ENCODE measurements at regions not wholly inside any gene's neighbourhood (a gene's known extent, or its start where the extent isn't known, plus 50 kb on each side); places are given as distances from the start of the nearest gene placed in this dataset.

DNA sequence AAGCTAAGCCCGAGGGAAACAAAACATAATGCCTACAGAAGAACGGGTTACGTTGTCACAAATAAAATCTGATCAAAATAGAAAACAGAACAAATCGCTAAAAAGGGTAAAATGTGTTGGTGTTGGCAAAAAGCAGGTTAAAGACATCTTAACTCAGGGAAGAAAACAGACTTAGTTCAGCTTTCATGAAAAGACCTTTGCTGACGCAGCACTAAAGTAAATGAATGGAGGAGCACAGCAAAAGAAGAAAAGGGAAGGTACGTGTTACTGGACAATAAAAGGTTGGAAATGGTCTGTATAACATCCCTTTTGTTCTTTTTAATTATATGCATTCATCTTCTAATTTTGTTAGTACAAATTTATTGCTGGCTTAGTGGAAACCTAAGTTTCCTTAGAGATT lies 117.4 kb upstream of the DSEL start:
- TF ChIP-seq EZH2 (IDR thresholded peaks at IDR 0.05; ENCODE audit: borderline replicate concordance, low read length) = no peak
- TF ChIP-seq, protein P1, sequence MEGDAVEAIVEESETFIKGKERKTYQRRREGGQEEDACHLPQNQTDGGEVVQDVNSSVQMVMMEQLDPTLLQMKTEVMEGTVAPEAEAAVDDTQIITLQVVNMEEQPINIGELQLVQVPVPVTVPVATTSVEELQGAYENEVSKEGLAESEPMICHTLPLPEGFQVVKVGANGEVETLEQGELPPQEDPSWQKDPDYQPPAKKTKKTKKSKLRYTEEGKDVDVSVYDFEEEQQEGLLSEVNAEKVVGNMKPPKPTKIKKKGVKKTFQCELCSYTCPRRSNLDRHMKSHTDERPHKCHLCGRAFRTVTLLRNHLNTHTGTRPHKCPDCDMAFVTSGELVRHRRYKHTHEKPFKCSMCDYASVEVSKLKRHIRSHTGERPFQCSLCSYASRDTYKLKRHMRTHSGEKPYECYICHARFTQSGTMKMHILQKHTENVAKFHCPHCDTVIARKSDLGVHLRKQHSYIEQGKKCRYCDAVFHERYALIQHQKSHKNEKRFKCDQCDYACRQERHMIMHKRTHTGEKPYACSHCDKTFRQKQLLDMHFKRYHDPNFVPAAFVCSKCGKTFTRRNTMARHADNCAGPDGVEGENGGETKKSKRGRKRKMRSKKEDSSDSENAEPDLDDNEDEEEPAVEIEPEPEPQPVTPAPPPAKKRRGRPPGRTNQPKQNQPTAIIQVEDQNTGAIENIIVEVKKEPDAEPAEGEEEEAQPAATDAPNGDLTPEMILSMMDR (conservative IDR thresholded peaks at IDR 0.05 in 1 of 2, IDR thresholded peaks at IDR 0.05 in 1 of 2; ENCODE audit: extremely low read depth in 1 of 2, insufficient read depth in 1 of 2, low read depth in 1 of 2, low read length in 2 of 2) = no peak

All from mammary epithelial cell (primary cell).